ENCODE measurements at regions not wholly inside any gene's neighbourhood (a gene's known extent, or its start where the extent isn't known, plus 50 kb on each side); places are given as distances from the start of the nearest gene placed in this dataset.

GRCh38 chr18:76136701-76137100 lies 358.3 kb downstream of the ZNF516 start:
- Histone ChIP-seq H3K27me3 (ENCODE audit: control insufficient read depth, insufficient read depth, low read length) (no peaks in the 10 kb centered on the region), H3K4me3 (ENCODE audit: low read depth, low read length) (no peak overlapping the region), H3K27ac (ENCODE audit: insufficient read depth, low read length, poor library complexity, severe bottlenecking) (no peak overlapping the region), H3K4me1 (ENCODE audit: control insufficient read depth, insufficient read depth, low read length, poor library complexity, severe bottlenecking) (no peaks in the 10 kb centered on the region), H3K9me3 (ENCODE audit: control insufficient read depth in 2 of 2, low read length in 2 of 2) (no peaks in the 10 kb centered on the region), H3K36me3 (ENCODE audit: control insufficient read depth, insufficient read depth, low read length) (no peaks in the 10 kb centered on the region)
- Mint-ChIP-seq H3K36me3 (no peaks in the 10 kb centered on the region), H3K4me1 (no peaks in the 10 kb centered on the region), H3K27me3 (no peaks in the 10 kb centered on the region), H3K4me3 (no peak overlapping the region), H3K9me3 (peaks cover 0 to 12% (median 5%) of the 10 kb centered on the region in 7 donors), H3K27ac (no peak overlapping the region)
- DNase-seq: no peak
- ATAC-seq (ENCODE audit: low read depth in 2 of 2): no peak

GRCh38 chr18:76134628-76135027 lies 360.4 kb downstream of the ZNF516 start:
- no peak overlapping the region for H3K4me3 Mint-ChIP-seq
- H3K4me1 ChIP-seq (ENCODE audit: control insufficient read depth, insufficient read depth, low read length, poor library complexity, severe bottlenecking): no peaks in the 10 kb centered on the region

GRCh38 chr18:76133873-76134272 lies 361.2 kb downstream of the ZNF516 start:
- H3K4me3 Mint-ChIP-seq: no peak overlapping the region
- Histone ChIP-seq H3K27me3 (ENCODE audit: control insufficient read depth, insufficient read depth, low read length) (no peaks in the 10 kb centered on the region), H3K36me3 (ENCODE audit: control insufficient read depth, insufficient read depth, low read length) (no peaks in the 10 kb centered on the region), H3K4me1 (ENCODE audit: control insufficient read depth, insufficient read depth, low read length, poor library complexity, severe bottlenecking) (no peaks in the 10 kb centered on the region), H3K4me3 (ENCODE audit: low read depth, low read length) (no peak overlapping the region), H3K9me3 (ENCODE audit: control insufficient read depth in 2 of 2, low read length in 2 of 2) (no peaks in the 10 kb centered on the region), H3K27ac (ENCODE audit: insufficient read depth, low read length, poor library complexity, severe bottlenecking) (no peak overlapping the region)
- no peak overlapping the region for H3K27ac Mint-ChIP-seq
- no peak for DNase-seq
- H3K27me3 Mint-ChIP-seq: no peaks in the 10 kb centered on the region
- no peak for ATAC-seq (ENCODE audit: low read depth in 2 of 2)
- H3K4me1 Mint-ChIP-seq: no peaks in the 10 kb centered on the region
- H3K9me3 Mint-ChIP-seq: peaks cover 0 to 17% (median 7%) of the 10 kb centered on the region in 7 donors
- no peaks in the 10 kb centered on the region for H3K36me3 Mint-ChIP-seq

More at GRCh38 chr18:76134628-76135027, 360.4 kb downstream of the ZNF516 start:
- H3K27me3 Mint-ChIP-seq: no peaks in the 10 kb centered on the region
- no peak overlapping the region for H3K27ac Mint-ChIP-seq
- no peaks in the 10 kb centered on the region for H3K4me1 Mint-ChIP-seq
- Histone ChIP-seq H3K9me3 (ENCODE audit: control insufficient read depth in 2 of 2, low read length in 2 of 2) (no peaks in the 10 kb centered on the region), H3K27me3 (ENCODE audit: control insufficient read depth, insufficient read depth, low read length) (no peaks in the 10 kb centered on the region), H3K4me3 (ENCODE audit: low read depth, low read length) (no peak overlapping the region), H3K27ac (ENCODE audit: insufficient read depth, low read length, poor library complexity, severe bottlenecking) (no peak overlapping the region), H3K36me3 (ENCODE audit: control insufficient read depth, insufficient read depth, low read length) (no peaks in the 10 kb centered on the region)
- DNase-seq (peak in 1 of 3 donors; percentile 11), ATAC-seq (ENCODE audit: low read depth in 2 of 2) (no peak)
- H3K9me3 Mint-ChIP-seq: peaks cover 0 to 17% (median 7%) of the 10 kb centered on the region in 7 donors
- H3K36me3 Mint-ChIP-seq: no peaks in the 10 kb centered on the region

DNA sequence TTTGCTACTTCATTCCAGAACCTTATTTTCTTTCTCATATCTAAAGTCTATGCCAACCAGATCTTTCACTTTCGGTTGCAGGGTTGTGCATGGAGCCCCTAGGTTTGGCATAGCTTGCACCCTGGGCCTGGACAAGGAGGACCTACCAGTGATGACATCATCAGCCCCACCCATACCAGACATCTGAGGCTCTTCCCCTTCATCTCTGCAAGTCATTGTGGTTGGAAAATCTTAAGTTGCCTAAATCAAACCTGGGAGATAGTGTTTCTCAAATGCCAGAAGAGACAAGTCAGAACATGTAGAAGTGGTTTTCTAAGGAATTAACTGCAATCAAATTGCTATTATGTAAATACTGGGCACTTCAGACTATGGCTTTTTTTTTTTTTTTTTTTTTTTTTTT lies 363.3 kb downstream of the ZNF516 start:
- no peak for ATAC-seq (ENCODE audit: low read depth in 2 of 2)
- no peaks in the 10 kb centered on the region for H3K4me1 ChIP-seq (ENCODE audit: control insufficient read depth, insufficient read depth, low read length, poor library complexity, severe bottlenecking)
- H3K36me3 ChIP-seq (ENCODE audit: control insufficient read depth, insufficient read depth, low read length): no peaks in the 10 kb centered on the region
- DNase-seq: no peak
- no peaks in the 10 kb centered on the region for H3K27me3 ChIP-seq (ENCODE audit: control insufficient read depth, insufficient read depth, low read length)
- Mint-ChIP-seq H3K27ac (no peak overlapping the region), H3K4me1 (no peaks in the 10 kb centered on the region), H3K36me3 (no peaks in the 10 kb centered on the region), H3K4me3 (no peak overlapping the region), H3K9me3 (peaks cover 0 to 17% (median 6%) of the 10 kb centered on the region in 7 donors), H3K27me3 (no peaks in the 10 kb centered on the region)
- no peaks in the 10 kb centered on the region for H3K9me3 ChIP-seq (ENCODE audit: control insufficient read depth in 2 of 2, low read length in 2 of 2)
- H3K27ac ChIP-seq (ENCODE audit: insufficient read depth, low read length, poor library complexity, severe bottlenecking): no peak overlapping the region
- H3K4me3 ChIP-seq (ENCODE audit: low read depth, low read length): no peak overlapping the region

- no peak overlapping the region for H3K4me3 ChIP-seq (ENCODE audit: low read depth, low read length)
- no peak for DNase-seq
- no peaks in the 10 kb centered on the region for H3K4me1 ChIP-seq (ENCODE audit: control insufficient read depth, insufficient read depth, low read length, poor library complexity, severe bottlenecking)
- no peaks in the 10 kb centered on the region for H3K36me3 ChIP-seq (ENCODE audit: control insufficient read depth, insufficient read depth, low read length)
- Mint-ChIP-seq H3K4me3 (no peak overlapping the region), H3K36me3 (no peaks in the 10 kb centered on the region), H3K27ac (no peak overlapping the region), H3K27me3 (no peaks in the 10 kb centered on the region), H3K4me1 (no peaks in the 10 kb centered on the region), H3K9me3 (peaks cover 0 to 17% (median 6%) of the 10 kb centered on the region in 7 donors)
- no peak for ATAC-seq (ENCODE audit: low read depth in 2 of 2)
- no peaks in the 10 kb centered on the region for H3K9me3 ChIP-seq (ENCODE audit: control insufficient read depth in 2 of 2, low read length in 2 of 2)
- no peak overlapping the region for H3K27ac ChIP-seq (ENCODE audit: insufficient read depth, low read length, poor library complexity, severe bottlenecking)
- H3K27me3 ChIP-seq (ENCODE audit: control insufficient read depth, insufficient read depth, low read length): no peaks in the 10 kb centered on the region
These were observed 364.2 kb downstream of the ZNF516 start for GRCh38 chr18:76130845-76131244.

DNA sequence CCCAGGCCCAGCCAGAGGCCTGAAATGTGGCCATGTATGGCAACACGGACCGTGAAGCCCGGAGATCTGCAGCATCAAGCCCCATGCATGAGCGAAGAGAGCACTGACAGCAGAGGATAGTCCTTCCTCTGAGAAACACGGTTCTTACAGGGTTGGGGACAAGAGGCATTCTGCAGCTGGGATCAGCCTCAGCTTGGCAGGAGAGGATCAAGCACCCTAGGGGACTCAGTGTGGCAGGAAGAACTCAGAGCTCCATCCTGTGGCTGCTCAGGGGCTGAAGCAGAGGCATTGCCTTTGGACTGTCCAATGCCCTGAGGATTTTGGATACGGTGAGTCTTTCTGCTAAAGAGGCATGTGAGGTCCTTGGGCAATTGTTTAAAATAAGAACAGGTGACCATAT lies 368.7 kb downstream of the ZNF516 start:
- no peak overlapping the region for H3K4me3 Mint-ChIP-seq

GRCh38 chr18:76121011-76121410 lies 374.0 kb downstream of the ZNF516 start:
- Mint-ChIP-seq H3K4me1 (no peaks in the 10 kb centered on the region), H3K9me3 (peaks cover 0 to 3% (median 0%) of the 10 kb centered on the region in 7 donors), H3K27me3 (no peaks in the 10 kb centered on the region), H3K27ac (no peak overlapping the region), H3K36me3 (no peaks in the 10 kb centered on the region), H3K4me3 (no peak overlapping the region)
- no peaks in the 10 kb centered on the region for H3K9me3 ChIP-seq (ENCODE audit: control insufficient read depth in 2 of 2, low read length in 2 of 2)
- no peaks in the 10 kb centered on the region for H3K4me1 ChIP-seq (ENCODE audit: control insufficient read depth, insufficient read depth, low read length, poor library complexity, severe bottlenecking)
- no peak for ATAC-seq (ENCODE audit: low read depth in 2 of 2)
- no peak overlapping the region for H3K27ac ChIP-seq (ENCODE audit: insufficient read depth, low read length, poor library complexity, severe bottlenecking)
- H3K4me3 ChIP-seq (ENCODE audit: low read depth, low read length): no peak overlapping the region
- H3K27me3 ChIP-seq (ENCODE audit: control insufficient read depth, insufficient read depth, low read length): no peaks in the 10 kb centered on the region
- DNase-seq: no peak
- no peaks in the 10 kb centered on the region for H3K36me3 ChIP-seq (ENCODE audit: control insufficient read depth, insufficient read depth, low read length)

More for the DNA sequence above, 368.7 kb downstream of the ZNF516 start:
- H3K27me3 ChIP-seq (ENCODE audit: control insufficient read depth, insufficient read depth, low read length): no peaks in the 10 kb centered on the region
- H3K36me3 ChIP-seq (ENCODE audit: control insufficient read depth, insufficient read depth, low read length): no peaks in the 10 kb centered on the region
- H3K27ac ChIP-seq (ENCODE audit: insufficient read depth, low read length, poor library complexity, severe bottlenecking): no peak overlapping the region
- Mint-ChIP-seq H3K27ac (no peak overlapping the region), H3K9me3 (peaks cover 0 to 4% (median 3%) of the 10 kb centered on the region in 7 donors), H3K27me3 (no peaks in the 10 kb centered on the region), H3K36me3 (no peaks in the 10 kb centered on the region), H3K4me1 (no peaks in the 10 kb centered on the region)
- no peak overlapping the region for H3K4me3 ChIP-seq (ENCODE audit: low read depth, low read length)
- no peak for DNase-seq
- H3K4me1 ChIP-seq (ENCODE audit: control insufficient read depth, insufficient read depth, low read length, poor library complexity, severe bottlenecking): no peaks in the 10 kb centered on the region
- H3K9me3 ChIP-seq (ENCODE audit: control insufficient read depth in 2 of 2, low read length in 2 of 2): no peaks in the 10 kb centered on the region
- ATAC-seq (ENCODE audit: low read depth in 2 of 2): no peak

DNA sequence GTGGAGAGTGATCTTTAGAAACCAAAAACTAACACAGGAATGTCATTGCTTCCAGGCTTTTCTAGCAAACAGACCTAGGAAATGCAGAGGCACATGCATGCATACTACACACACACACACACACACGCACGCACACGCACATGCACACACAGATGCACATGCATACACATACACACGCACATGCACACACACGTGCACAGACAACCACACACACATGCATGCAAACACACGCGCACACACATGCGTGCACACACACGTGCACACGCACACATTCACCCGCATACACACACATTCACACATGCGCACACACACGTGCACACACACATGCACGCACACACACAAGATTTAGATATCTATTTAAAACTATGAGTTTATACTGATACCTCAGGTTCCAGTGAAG lies 379.5 kb downstream of the ZNF516 start:
- H3K4me1 Mint-ChIP-seq: no peaks in the 10 kb centered on the region
- no peak overlapping the region for H3K4me3 Mint-ChIP-seq
- H3K27ac Mint-ChIP-seq: no peak overlapping the region
- H3K9me3 ChIP-seq (ENCODE audit: control insufficient read depth in 2 of 2, low read length in 2 of 2): no peaks in the 10 kb centered on the region
- no peaks in the 10 kb centered on the region for H3K4me1 ChIP-seq (ENCODE audit: control insufficient read depth, insufficient read depth, low read length, poor library complexity, severe bottlenecking)
- peaks cover 0 to 7% (median 0%) of the 10 kb centered on the region in 7 donors for H3K9me3 Mint-ChIP-seq
- no peak overlapping the region for H3K27ac ChIP-seq (ENCODE audit: insufficient read depth, low read length, poor library complexity, severe bottlenecking)
- no peaks in the 10 kb centered on the region for H3K27me3 Mint-ChIP-seq
- ATAC-seq (ENCODE audit: low read depth in 2 of 2) (no peak), DNase-seq (no peak)
- H3K36me3 Mint-ChIP-seq: no peaks in the 10 kb centered on the region
- H3K4me3 ChIP-seq (ENCODE audit: low read depth, low read length): no peak overlapping the region
- H3K36me3 ChIP-seq (ENCODE audit: control insufficient read depth, insufficient read depth, low read length): no peaks in the 10 kb centered on the region
- H3K27me3 ChIP-seq (ENCODE audit: control insufficient read depth, insufficient read depth, low read length): no peaks in the 10 kb centered on the region
